Epithelial cell of esophagus (primary cell): ENCODE measurements at regions not wholly inside any gene's neighbourhood (a gene's known extent, or its start where the extent isn't known, plus 50 kb on each side); places are given as distances from the start of the nearest gene placed in this dataset.

Experiments used
- DNase-seq: peaks from one replicate; pipeline ENCODE4 v3.0.0; 2010; ENCODE audit warnings: low read depth
- H3K4me3 ChIP-seq: 2 replicates; pipeline ENCODE4 v1.5.1; 2011; ENCODE audit warnings: mild to moderate bottlenecking, low read length, control low read depth
- TF ChIP-seq, protein P1 (sequence below): IDR thresholded peaks from 2 replicates; pipeline ENCODE4 v1.5.1; 2011; ENCODE audit warnings: low read depth, mild to moderate bottlenecking, low read length, control low read depth, inconsistent platforms; ENCODE audit not compliant: insufficient read depth; ENCODE audit errors: missing control alignments

DNA sequence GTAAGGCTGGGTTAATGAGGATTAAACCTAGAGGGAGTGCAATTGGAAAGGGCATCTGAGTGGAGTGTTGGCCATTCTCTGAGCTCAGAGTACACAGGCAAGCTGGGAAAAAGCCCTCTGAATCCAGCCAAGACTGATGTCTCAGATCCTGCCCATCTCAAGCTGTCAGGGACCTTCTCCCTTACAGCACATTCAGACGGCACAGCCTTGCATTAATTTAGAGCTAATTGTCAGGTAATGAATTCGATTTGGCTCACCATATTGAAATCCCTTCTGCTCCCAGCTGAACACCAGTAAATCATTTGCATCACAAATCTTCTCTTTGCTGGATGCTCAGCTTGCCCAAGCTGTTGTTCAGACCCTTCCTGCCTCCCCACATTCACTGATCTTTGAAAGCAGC lies 399.3 kb upstream of the PODXL start:
- DNase-seq, result no peak
- no peak overlapping the region for H3K4me3 ChIP-seq
- TF ChIP-seq, protein P1, sequence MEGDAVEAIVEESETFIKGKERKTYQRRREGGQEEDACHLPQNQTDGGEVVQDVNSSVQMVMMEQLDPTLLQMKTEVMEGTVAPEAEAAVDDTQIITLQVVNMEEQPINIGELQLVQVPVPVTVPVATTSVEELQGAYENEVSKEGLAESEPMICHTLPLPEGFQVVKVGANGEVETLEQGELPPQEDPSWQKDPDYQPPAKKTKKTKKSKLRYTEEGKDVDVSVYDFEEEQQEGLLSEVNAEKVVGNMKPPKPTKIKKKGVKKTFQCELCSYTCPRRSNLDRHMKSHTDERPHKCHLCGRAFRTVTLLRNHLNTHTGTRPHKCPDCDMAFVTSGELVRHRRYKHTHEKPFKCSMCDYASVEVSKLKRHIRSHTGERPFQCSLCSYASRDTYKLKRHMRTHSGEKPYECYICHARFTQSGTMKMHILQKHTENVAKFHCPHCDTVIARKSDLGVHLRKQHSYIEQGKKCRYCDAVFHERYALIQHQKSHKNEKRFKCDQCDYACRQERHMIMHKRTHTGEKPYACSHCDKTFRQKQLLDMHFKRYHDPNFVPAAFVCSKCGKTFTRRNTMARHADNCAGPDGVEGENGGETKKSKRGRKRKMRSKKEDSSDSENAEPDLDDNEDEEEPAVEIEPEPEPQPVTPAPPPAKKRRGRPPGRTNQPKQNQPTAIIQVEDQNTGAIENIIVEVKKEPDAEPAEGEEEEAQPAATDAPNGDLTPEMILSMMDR, result no peak

DNA sequence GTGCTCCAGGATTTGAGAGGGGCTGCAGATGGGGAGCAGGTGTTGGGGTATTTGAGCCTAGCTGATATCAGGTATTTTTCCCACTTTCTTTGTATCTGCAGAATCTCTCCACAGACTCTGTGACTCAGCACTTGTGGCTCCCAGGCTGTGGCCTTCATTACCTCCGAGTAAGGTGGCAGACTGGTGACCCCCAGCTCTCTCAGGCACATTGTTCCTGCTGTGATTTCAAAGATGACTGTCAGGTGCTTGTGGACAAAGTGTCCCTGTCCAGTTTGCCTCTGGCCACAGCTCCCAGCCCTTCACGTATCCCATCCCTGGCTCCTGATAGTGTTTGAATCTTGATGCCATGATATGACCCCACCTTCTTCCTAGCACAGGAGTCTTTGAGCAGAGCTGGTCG lies 396.8 kb upstream of the PODXL start:
- TF ChIP-seq, protein P1, result no peak
- no peak overlapping the region for H3K4me3 ChIP-seq
- no peak for DNase-seq

DNA sequence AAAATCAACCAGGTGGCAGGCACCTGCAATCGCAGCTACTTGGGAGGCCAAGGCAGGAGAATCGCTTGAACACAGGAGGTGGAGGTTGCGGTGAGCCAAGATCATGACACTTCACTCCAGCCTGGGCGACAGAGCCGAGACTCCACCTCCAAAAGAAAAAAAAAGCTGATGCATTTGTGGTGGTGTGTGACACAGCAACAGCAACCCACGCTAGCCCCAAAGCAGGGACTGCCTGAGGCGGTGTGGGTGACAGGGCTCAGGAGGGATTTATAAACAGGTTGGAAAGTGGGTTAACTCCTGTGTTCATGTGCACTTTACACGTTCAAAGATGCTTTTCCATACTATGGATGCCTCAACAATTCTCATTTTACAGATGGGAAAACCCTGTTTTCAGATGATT lies 395.9 kb upstream of the PODXL start:
- H3K4me3 ChIP-seq, result no peak overlapping the region

DNA sequence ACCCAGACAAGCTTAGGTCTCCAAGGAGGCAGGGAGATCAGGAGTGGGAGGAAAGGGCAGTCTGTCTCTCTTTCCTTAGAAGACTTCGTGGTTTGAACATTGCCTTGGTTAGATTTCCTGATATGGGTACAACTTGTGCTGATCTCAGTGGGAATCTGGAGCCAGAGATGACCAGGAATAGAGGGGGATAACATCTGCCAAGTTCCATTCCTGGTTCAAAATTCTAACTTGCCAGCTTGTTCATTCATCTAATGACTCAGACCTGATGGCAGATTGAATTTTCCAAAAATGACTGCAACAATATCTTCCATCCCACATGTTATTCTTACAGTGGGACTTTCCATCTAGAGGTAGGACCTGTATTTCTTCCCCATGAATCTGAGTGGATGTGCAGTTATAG lies 394.3 kb upstream of the PODXL start:
- H3K4me3 ChIP-seq, result no peak overlapping the region
- TF ChIP-seq, protein P1, result no peak
- DNase-seq, result no peak

More for the DNA sequence above, 395.9 kb upstream of the PODXL start:
- TF ChIP-seq, protein P1, result no peak
- DNase-seq, result no peak

DNA sequence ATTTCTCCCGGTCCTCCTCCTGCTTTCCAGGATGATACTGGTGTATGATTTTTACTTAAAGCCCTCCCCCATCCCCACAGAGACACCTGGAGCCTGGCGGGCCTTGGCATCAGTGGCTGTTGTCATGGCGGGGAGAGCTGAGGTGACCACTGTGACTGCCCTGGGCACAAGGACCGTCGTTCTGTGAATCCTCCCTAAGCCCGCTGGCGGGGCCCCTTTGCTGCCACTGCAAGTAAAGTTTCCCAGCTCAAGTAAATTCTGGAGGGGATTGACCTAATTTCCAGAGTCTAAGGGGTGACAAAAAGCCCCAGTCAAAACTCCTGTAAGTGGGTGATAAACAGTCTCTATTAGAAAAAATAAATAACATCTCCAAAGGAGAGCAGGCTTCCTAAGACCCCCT lies 393.2 kb upstream of the PODXL start:
- no peak for DNase-seq
- TF ChIP-seq, protein P1, result no peak
- no peak overlapping the region for H3K4me3 ChIP-seq

DNA sequence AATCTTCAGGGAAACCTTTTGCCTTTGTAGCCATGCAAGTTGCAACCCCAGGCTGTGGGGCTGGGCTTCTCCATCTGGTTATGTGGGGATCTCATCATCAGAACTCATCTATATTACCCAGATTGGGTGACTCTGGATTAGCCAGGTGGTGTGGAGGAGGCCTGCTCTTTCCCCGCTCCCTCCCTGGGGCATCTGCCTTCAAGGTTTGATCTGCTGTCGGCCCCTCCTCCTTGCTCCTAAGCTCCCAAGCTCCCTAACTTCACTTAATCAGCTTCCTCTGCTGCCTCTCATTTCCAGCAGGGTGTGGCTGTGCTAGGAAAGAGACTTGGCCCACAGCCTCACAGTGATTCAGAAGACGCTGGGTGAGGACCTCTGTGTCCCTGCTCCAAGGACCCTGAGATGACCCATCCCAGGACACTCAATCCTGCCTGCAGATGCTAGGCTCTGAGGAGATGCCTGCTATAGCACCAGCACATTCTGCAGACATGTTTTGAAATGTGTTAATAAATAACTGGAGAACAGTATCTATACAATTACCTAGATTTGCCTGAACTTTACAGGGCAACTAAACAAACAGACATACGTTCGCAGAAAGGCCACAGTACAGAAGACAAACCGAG lies 392.1 kb upstream of the PODXL start:
- TF ChIP-seq, protein P1, result no peak
- H3K4me3 ChIP-seq, result no peak overlapping the region
- peak; percentile 7 for DNase-seq

DNA sequence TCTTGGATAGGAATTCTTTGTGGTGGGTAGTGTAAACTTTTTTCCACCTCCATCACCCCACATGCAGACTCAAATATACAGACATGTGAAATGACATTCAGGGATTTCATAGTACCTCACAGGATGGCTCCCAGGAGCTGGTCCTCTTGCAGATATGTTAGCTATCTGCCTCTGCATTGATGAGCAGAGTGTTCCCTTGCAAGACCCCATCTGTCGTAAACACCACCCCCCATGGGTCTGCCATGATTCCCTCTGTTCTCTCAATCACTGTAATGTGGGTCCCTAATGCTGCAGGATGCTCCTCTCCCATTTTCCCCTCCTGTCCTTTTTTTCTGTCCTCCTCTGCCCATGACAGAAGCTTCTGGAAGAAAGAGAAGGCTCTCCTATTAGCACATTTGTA lies 391.2 kb upstream of the PODXL start:
- DNase-seq, result no peak
- TF ChIP-seq, protein P1, result no peak
- H3K4me3 ChIP-seq, result no peak overlapping the region
